ENCODE measurements at regions not wholly inside any gene's neighbourhood (a gene's known extent, or its start where the extent isn't known, plus 50 kb on each side); places are given as distances from the start of the nearest gene placed in this dataset.

GRCh38 chr6:141439513-141439912 lies 693.2 kb upstream of the GJE1 start:
- TF ChIP-seq CTCF (conservative IDR thresholded peaks at IDR 0.05 in 1 of 2, IDR thresholded peaks at IDR 0.05 in 1 of 2; ENCODE audit: extremely low read depth in 1 of 2, insufficient read depth in 1 of 2, low read depth in 1 of 2, low read length in 2 of 2) (no peak), EZH2 (IDR thresholded peaks at IDR 0.05; ENCODE audit: borderline replicate concordance, low read length) (no peak)

Measured in mammary epithelial cell (primary cell).